SK-N-SH (cell line): ENCODE measurements at regions not wholly inside any gene's neighbourhood (a gene's known extent, or its start where the extent isn't known, plus 50 kb on each side); places are given as distances from the start of the nearest gene placed in this dataset.

ENCODE experiments used
- ELF1 ChIP-seq: IDR thresholded peaks from 2 replicates; pipeline ENCODE4 v1.4.0; 2012
- FOXJ3 ChIP-seq: sonication (generic); formaldehyde crosslinking; IDR thresholded peaks from 2 replicates; pipeline ENCODE4 v1.5.1; 2020; ENCODE audit warnings: mild to moderate bottlenecking, missing genetic modification reagents
- IRF3 ChIP-seq: fragments of 150-350 bp; IDR thresholded peaks from 2 replicates; pipeline ENCODE4 v1.6.1; 2016; ENCODE audit warnings: mild to moderate bottlenecking, low read depth, low read length
- MXI1 ChIP-seq: IDR thresholded peaks from 2 replicates; pipeline ENCODE4 v1.6.1; 2012; ENCODE audit warnings: mild to moderate bottlenecking, low read depth, low read length, improper control_type of control experiment
- TCF12 ChIP-seq: IDR thresholded peaks from 2 replicates; pipeline ENCODE4 v1.4.0; 2012
- TF ChIP-seq, protein P1 (sequence below): IDR thresholded peaks from 2 replicates; pipeline ENCODE4 v1.6.1; 2012; ENCODE audit warnings: mild to moderate bottlenecking, low read depth, low read length, moderate library complexity
- TF ChIP-seq, protein P2 (sequence below): fragments of 200-600 bp; sonication (generic); IDR thresholded peaks from 2 replicates; pipeline ENCODE4 v1.6.1; 2017; ENCODE audit warnings: antibody characterized with exemption, mild to moderate bottlenecking, moderate library complexity
- TF ChIP-seq, protein P3 (sequence below): IDR thresholded peaks from 2 replicates; pipeline ENCODE4 v1.4.0; 2012; ENCODE audit warnings: low read depth

DNA sequence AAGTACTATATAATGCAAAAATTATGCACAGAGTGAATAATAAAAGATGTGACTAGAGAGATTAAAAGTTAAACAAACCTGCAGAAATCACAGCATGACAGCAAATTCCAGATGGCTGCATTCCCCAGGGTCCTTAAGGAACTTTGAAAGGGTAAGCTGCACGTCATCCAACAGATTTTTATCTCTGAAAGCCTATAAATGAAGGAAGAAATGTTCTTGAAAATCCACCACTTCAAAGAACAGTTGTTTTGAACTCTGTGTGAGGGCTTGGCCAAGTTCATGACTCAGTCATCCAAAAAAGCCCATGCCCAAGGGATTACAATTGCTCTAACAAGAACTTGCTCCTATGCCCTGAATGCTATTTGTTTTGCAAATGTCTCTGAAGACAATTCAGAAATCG, 603.6 kb downstream of the PLOD2 start:
- TF ChIP-seq, protein P1, sequence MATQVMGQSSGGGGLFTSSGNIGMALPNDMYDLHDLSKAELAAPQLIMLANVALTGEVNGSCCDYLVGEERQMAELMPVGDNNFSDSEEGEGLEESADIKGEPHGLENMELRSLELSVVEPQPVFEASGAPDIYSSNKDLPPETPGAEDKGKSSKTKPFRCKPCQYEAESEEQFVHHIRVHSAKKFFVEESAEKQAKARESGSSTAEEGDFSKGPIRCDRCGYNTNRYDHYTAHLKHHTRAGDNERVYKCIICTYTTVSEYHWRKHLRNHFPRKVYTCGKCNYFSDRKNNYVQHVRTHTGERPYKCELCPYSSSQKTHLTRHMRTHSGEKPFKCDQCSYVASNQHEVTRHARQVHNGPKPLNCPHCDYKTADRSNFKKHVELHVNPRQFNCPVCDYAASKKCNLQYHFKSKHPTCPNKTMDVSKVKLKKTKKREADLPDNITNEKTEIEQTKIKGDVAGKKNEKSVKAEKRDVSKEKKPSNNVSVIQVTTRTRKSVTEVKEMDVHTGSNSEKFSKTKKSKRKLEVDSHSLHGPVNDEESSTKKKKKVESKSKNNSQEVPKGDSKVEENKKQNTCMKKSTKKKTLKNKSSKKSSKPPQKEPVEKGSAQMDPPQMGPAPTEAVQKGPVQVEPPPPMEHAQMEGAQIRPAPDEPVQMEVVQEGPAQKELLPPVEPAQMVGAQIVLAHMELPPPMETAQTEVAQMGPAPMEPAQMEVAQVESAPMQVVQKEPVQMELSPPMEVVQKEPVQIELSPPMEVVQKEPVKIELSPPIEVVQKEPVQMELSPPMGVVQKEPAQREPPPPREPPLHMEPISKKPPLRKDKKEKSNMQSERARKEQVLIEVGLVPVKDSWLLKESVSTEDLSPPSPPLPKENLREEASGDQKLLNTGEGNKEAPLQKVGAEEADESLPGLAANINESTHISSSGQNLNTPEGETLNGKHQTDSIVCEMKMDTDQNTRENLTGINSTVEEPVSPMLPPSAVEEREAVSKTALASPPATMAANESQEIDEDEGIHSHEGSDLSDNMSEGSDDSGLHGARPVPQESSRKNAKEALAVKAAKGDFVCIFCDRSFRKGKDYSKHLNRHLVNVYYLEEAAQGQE, result no peak
- TF ChIP-seq IRF3, result no peak
- TF ChIP-seq ELF1, result no peak
- TF ChIP-seq FOXJ3, result no peak
- no peak for TF ChIP-seq MXI1
- TF ChIP-seq, protein P2, sequence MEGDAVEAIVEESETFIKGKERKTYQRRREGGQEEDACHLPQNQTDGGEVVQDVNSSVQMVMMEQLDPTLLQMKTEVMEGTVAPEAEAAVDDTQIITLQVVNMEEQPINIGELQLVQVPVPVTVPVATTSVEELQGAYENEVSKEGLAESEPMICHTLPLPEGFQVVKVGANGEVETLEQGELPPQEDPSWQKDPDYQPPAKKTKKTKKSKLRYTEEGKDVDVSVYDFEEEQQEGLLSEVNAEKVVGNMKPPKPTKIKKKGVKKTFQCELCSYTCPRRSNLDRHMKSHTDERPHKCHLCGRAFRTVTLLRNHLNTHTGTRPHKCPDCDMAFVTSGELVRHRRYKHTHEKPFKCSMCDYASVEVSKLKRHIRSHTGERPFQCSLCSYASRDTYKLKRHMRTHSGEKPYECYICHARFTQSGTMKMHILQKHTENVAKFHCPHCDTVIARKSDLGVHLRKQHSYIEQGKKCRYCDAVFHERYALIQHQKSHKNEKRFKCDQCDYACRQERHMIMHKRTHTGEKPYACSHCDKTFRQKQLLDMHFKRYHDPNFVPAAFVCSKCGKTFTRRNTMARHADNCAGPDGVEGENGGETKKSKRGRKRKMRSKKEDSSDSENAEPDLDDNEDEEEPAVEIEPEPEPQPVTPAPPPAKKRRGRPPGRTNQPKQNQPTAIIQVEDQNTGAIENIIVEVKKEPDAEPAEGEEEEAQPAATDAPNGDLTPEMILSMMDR, result no peak
- TF ChIP-seq, protein P3, sequence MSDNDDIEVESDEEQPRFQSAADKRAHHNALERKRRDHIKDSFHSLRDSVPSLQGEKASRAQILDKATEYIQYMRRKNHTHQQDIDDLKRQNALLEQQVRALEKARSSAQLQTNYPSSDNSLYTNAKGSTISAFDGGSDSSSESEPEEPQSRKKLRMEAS, result no peak
- TF ChIP-seq TCF12, result no peak
